ENCODE measurements at regions not wholly inside any gene's neighbourhood (a gene's known extent, or its start where the extent isn't known, plus 50 kb on each side); places are given as distances from the start of the nearest gene placed in this dataset.

GRCh38 chr20:60142587-60142986 lies 184.4 kb downstream of the CDH26 start:
- no peak overlapping the region for H3K27ac Mint-ChIP-seq
- no peak for TF ChIP-seq CTCF (conservative IDR thresholded peaks at IDR 0.05)
- WGBS, 2 experiments (ENCODE audit: insufficient coverage in 1 of 2, insufficient read length in 1 of 2) = 88% methylated on average over 1 of the region's 1 CpG; no CpG with 5 or more reads in 1 of the 2 experiments
- Histone ChIP-seq H3K27ac (ENCODE audit: low read depth, low read length) (no peak overlapping the region), H3K9me3 (ENCODE audit: control insufficient read depth, low read length) (no peaks in the 10 kb centered on the region), H3K4me1 (ENCODE audit: control insufficient read depth, insufficient read depth, low read length) (peaks cover 4% of the 10 kb centered on the region), H3K27me3 (ENCODE audit: control insufficient read depth, insufficient read depth, low read length, poor library complexity, severe bottlenecking) (no peaks in the 10 kb centered on the region), H3K4me3 (ENCODE audit: low read length) (no peak overlapping the region), H3K9ac (ENCODE audit: extremely low read depth, low read length, poor library complexity, severe bottlenecking) (no peak overlapping the region), H3K36me3 (ENCODE audit: control insufficient read depth, insufficient read depth, low read length) (no peaks in the 10 kb centered on the region)
- H3K4me3 Mint-ChIP-seq = no peak overlapping the region
- H3K27me3 Mint-ChIP-seq (ENCODE audit: insufficient read depth) = peaks cover 1% of the 10 kb centered on the region
- H3K4me1 Mint-ChIP-seq = peaks cover 23% of the 10 kb centered on the region
- no peaks in the 10 kb centered on the region for H3K9me3 Mint-ChIP-seq
- no peak for DNase-seq
- no peaks in the 10 kb centered on the region for H3K36me3 Mint-ChIP-seq (ENCODE audit: low read depth)

GRCh38 chr20:60143261-60143842 lies 185.1 kb downstream of the CDH26 start:
- H3K9ac ChIP-seq (ENCODE audit: extremely low read depth, low read length, poor library complexity, severe bottlenecking) = no peak overlapping the region
- WGBS, 2 experiments (ENCODE audit: insufficient coverage in 1 of 2, insufficient read length in 1 of 2) = 87 to 100% methylated on average over 2 to 3 of the region's 3 CpGs
- no peak for TF ChIP-seq CTCF (conservative IDR thresholded peaks at IDR 0.05)
- peaks cover 4% of the 10 kb centered on the region for H3K4me1 ChIP-seq (ENCODE audit: control insufficient read depth, insufficient read depth, low read length)
- H3K9me3 Mint-ChIP-seq = peaks cover under 1% of the 10 kb centered on the region
- peaks cover 1% of the 10 kb centered on the region for H3K27me3 Mint-ChIP-seq (ENCODE audit: insufficient read depth)
- H3K36me3 Mint-ChIP-seq (ENCODE audit: low read depth) = no peaks in the 10 kb centered on the region
- peaks cover 23% of the 10 kb centered on the region for H3K4me1 Mint-ChIP-seq
- no peak overlapping the region for H3K4me3 ChIP-seq (ENCODE audit: low read length)
- no peak for DNase-seq
- no peaks in the 10 kb centered on the region for H3K27me3 ChIP-seq (ENCODE audit: control insufficient read depth, insufficient read depth, low read length, poor library complexity, severe bottlenecking)
- H3K4me3 Mint-ChIP-seq = no peak overlapping the region
- no peaks in the 10 kb centered on the region for H3K36me3 ChIP-seq (ENCODE audit: control insufficient read depth, insufficient read depth, low read length)
- H3K27ac Mint-ChIP-seq = no peak overlapping the region
- H3K27ac ChIP-seq (ENCODE audit: low read depth, low read length) = no peak overlapping the region
- no peaks in the 10 kb centered on the region for H3K9me3 ChIP-seq (ENCODE audit: control insufficient read depth, low read length)

GRCh38 chr20:60144404-60144803 lies 186.2 kb downstream of the CDH26 start:
- peaks cover 1% of the 10 kb centered on the region for H3K27me3 Mint-ChIP-seq (ENCODE audit: insufficient read depth)
- H3K9ac ChIP-seq (ENCODE audit: extremely low read depth, low read length, poor library complexity, severe bottlenecking) = no peak overlapping the region
- no peak overlapping the region for H3K27ac ChIP-seq (ENCODE audit: low read depth, low read length)
- H3K36me3 ChIP-seq (ENCODE audit: control insufficient read depth, insufficient read depth, low read length) = no peaks in the 10 kb centered on the region
- 91 to 94% methylated on average over 3 of the region's 3 CpGs for WGBS, 2 experiments (ENCODE audit: insufficient coverage in 1 of 2, insufficient read length in 1 of 2)
- TF ChIP-seq CTCF (conservative IDR thresholded peaks at IDR 0.05) = no peak
- H3K4me1 Mint-ChIP-seq = peaks cover 27% of the 10 kb centered on the region
- H3K36me3 Mint-ChIP-seq (ENCODE audit: low read depth) = no peaks in the 10 kb centered on the region
- H3K4me3 Mint-ChIP-seq = no peak overlapping the region
- no peaks in the 10 kb centered on the region for H3K9me3 ChIP-seq (ENCODE audit: control insufficient read depth, low read length)
- peaks cover 9% of the 10 kb centered on the region for H3K9me3 Mint-ChIP-seq
- no peak overlapping the region for H3K4me3 ChIP-seq (ENCODE audit: low read length)
- no peak overlapping the region for H3K27ac Mint-ChIP-seq
- no peak for DNase-seq
- peaks cover 4% of the 10 kb centered on the region for H3K4me1 ChIP-seq (ENCODE audit: control insufficient read depth, insufficient read depth, low read length)
- no peaks in the 10 kb centered on the region for H3K27me3 ChIP-seq (ENCODE audit: control insufficient read depth, insufficient read depth, low read length, poor library complexity, severe bottlenecking)

Data from endodermal cell (in vitro differentiated cells).